Stimulated activated CD4-positive, alpha-beta T cell treated with anti-CD3 and anti-CD28 coated beads, Interleukin-15, amount 100 ng/mL, for 1 hour (primary cell): ENCODE measurements at regions not wholly inside any gene's neighbourhood (a gene's known extent, or its start where the extent isn't known, plus 50 kb on each side); places are given as distances from the start of the nearest gene placed in this dataset.

ENCODE experiments used
- DNase-seq, 2 donors: peaks; one replicate each; pipeline ENCODE4 v3.0.0-alpha.2; 2020; ENCODE audit warnings: low read depth in 1 of 2, low spot score in 1 of 2

- no peak for DNase-seq
These were observed 167.0 kb upstream of the E2F8 start for GRCh38 chr11:19407677-19408270.

GRCh38 chr11:19405966-19406365 lies 165.2 kb upstream of the E2F8 start:
- DNase-seq: no peak

- no peak for DNase-seq
These were observed 164.0 kb upstream of the E2F8 start for GRCh38 chr11:19404787-19405186.

GRCh38 chr11:19403196-19403895 lies 162.6 kb upstream of the E2F8 start:
- no peak for DNase-seq

GRCh38 chr11:19400296-19400695 lies 159.6 kb upstream of the E2F8 start:
- no peak for DNase-seq

GRCh38 chr11:19398772-19399527 lies 158.2 kb upstream of the E2F8 start:
- DNase-seq: no peak

GRCh38 chr11:19398273-19398672 lies 157.5 kb upstream of the E2F8 start:
- no peak for DNase-seq

- DNase-seq: no peak
These were observed 154.3 kb upstream of the E2F8 start for GRCh38 chr11:19395050-19395449.

- no peak for DNase-seq
These were observed 153.8 kb upstream of the E2F8 start for GRCh38 chr11:19394525-19395016.

GRCh38 chr11:19393941-19394340 lies 153.2 kb upstream of the E2F8 start:
- DNase-seq: no peak

GRCh38 chr11:19392847-19393518 lies 152.2 kb upstream of the E2F8 start:
- DNase-seq: no peak

GRCh38 chr11:19392321-19392720 lies 151.6 kb upstream of the E2F8 start:
- no peak for DNase-seq

GRCh38 chr11:19391652-19392051 lies 150.9 kb upstream of the E2F8 start:
- no peak for DNase-seq

- DNase-seq: no peak
These were observed 150.3 kb upstream of the E2F8 start for GRCh38 chr11:19391026-19391425.

GRCh38 chr11:19389787-19390303 lies 149.1 kb upstream of the E2F8 start:
- no peak for DNase-seq

- DNase-seq: no peak
These were observed 141.4 kb upstream of the E2F8 start for GRCh38 chr11:19382131-19382611.

- DNase-seq: no peak
These were observed 139.6 kb upstream of the E2F8 start for GRCh38 chr11:19380375-19380774.

GRCh38 chr11:19379465-19379864 lies 138.7 kb upstream of the E2F8 start:
- no peak for DNase-seq

- DNase-seq: no peak
These were observed 138.1 kb upstream of the E2F8 start for GRCh38 chr11:19378814-19379213.

GRCh38 chr11:19377881-19378280 lies 137.1 kb upstream of the E2F8 start:
- DNase-seq: no peak

GRCh38 chr11:19375440-19375839 lies 134.7 kb upstream of the E2F8 start:
- DNase-seq: no peak
